ENCODE measurements at regions not wholly inside any gene's neighbourhood (a gene's known extent, or its start where the extent isn't known, plus 50 kb on each side); places are given as distances from the start of the nearest gene placed in this dataset.

GRCh38 chr6:145045582-145045981 lies 689.7 kb downstream of the EPM2A start:
- no peak for TF ChIP-seq CTCF (IDR thresholded peaks at IDR 0.05)
- DNase-seq (ENCODE audit: low spot score in 2 of 2), result no peak
- intact Hi-C loops (cut with DNase I), result no loop called here
- H3K9me3 ChIP-seq, result no peaks in the 10 kb centered on the region
- H3K27me3 ChIP-seq, result no peaks in the 10 kb centered on the region
- no peak overlapping the region for H3K27ac ChIP-seq
- no peaks in the 10 kb centered on the region for H3K4me1 ChIP-seq
- no peaks in the 10 kb centered on the region for H3K36me3 ChIP-seq
- H3K4me3 ChIP-seq, result no peak overlapping the region

GRCh38 chr6:145047891-145048290 lies 687.4 kb downstream of the EPM2A start:
- Histone ChIP-seq H3K9me3 (no peaks in the 10 kb centered on the region), H3K4me3 (no peak overlapping the region), H3K36me3 (no peaks in the 10 kb centered on the region), H3K27me3 (no peaks in the 10 kb centered on the region), H3K4me1 (no peaks in the 10 kb centered on the region), H3K27ac (no peak overlapping the region)
- no peak for TF ChIP-seq CTCF (IDR thresholded peaks at IDR 0.05)
- intact Hi-C loops (cut with DNase I), result no loop called here
- no peak for DNase-seq (ENCODE audit: low spot score in 2 of 2)

- no peak overlapping the region for H3K27ac ChIP-seq
- no peaks in the 10 kb centered on the region for H3K36me3 ChIP-seq
- intact Hi-C loops (cut with DNase I), result no loop called here
- no peaks in the 10 kb centered on the region for H3K27me3 ChIP-seq
- TF ChIP-seq CTCF (IDR thresholded peaks at IDR 0.05), result no peak
- H3K4me1 ChIP-seq, result no peaks in the 10 kb centered on the region
- H3K4me3 ChIP-seq, result no peak overlapping the region
- no peaks in the 10 kb centered on the region for H3K9me3 ChIP-seq
- no peak for DNase-seq (ENCODE audit: low spot score in 2 of 2)
These were observed 683.7 kb downstream of the EPM2A start for GRCh38 chr6:145051661-145052060.

GRCh38 chr6:145055567-145055966 lies 679.8 kb downstream of the EPM2A start:
- Histone ChIP-seq H3K27me3 (no peaks in the 10 kb centered on the region), H3K4me3 (no peak overlapping the region), H3K9me3 (no peaks in the 10 kb centered on the region), H3K4me1 (no peaks in the 10 kb centered on the region), H3K36me3 (no peaks in the 10 kb centered on the region), H3K27ac (no peak overlapping the region)
- TF ChIP-seq CTCF (IDR thresholded peaks at IDR 0.05), result no peak
- intact Hi-C loops (cut with DNase I), result no loop called here
- DNase-seq (ENCODE audit: low spot score in 2 of 2), result no peak

- DNase-seq (ENCODE audit: low spot score in 2 of 2), result no peak
- no peaks in the 10 kb centered on the region for H3K9me3 ChIP-seq
- intact Hi-C loops (cut with DNase I), result no loop called here
These were observed 674.6 kb downstream of the EPM2A start for GRCh38 chr6:145060714-145061113.

More at GRCh38 chr6:145060714-145061113, 674.6 kb downstream of the EPM2A start:
- H3K4me1 ChIP-seq, result no peaks in the 10 kb centered on the region
- no peak overlapping the region for H3K27ac ChIP-seq
- TF ChIP-seq CTCF (IDR thresholded peaks at IDR 0.05), result no peak
- H3K27me3 ChIP-seq, result no peaks in the 10 kb centered on the region
- H3K36me3 ChIP-seq, result no peaks in the 10 kb centered on the region
- H3K4me3 ChIP-seq, result no peak overlapping the region

All from ascending aorta (tissue), 2 donors.